ENCODE measurements at regions not wholly inside any gene's neighbourhood (a gene's known extent, or its start where the extent isn't known, plus 50 kb on each side); places are given as distances from the start of the nearest gene placed in this dataset.

GRCh38 chr2:221276033-221276432 lies 296.1 kb downstream of the EPHA4 start:
- no peak for DNase-seq

DNA sequence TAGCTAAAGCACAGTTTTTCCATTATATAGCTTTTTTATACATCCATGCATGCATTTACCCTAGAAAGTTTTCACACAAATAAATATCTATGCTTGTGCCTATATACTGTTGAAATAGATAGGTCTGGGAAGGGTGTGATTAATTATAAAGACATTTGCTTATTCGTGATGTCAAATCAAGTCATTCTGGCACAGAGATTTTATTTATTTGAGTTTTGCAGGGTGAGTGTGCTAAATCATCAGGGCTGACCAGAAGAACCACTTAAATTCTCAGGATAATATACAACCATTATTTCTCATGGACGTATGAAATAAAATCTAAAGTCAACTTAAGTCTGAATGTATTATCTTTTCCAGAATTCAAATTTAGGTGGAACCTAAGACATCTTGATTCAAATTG lies 295.5 kb downstream of the EPHA4 start:
- no peak for DNase-seq

DNA sequence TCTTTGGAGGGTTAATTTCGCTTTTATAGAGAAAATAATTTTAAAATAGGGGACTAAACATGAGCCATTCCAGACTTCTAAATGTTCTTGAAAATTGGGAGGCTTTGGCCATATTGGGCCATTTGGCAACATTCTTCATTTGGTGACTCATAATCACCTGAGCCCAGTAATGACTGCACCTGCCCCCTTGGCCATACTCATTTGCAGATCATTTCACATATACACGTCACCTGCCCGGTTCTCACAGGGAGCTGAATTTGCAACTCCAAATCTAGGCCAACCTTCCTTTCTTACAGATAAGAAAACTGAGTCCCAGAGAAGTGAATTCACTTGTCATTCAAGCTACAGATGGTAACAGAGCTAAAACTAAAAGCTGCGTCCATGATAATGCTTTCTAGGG lies 289.7 kb downstream of the EPHA4 start:
- DNase-seq: no peak

GRCh38 chr2:221283896-221284545 lies 288.1 kb downstream of the EPHA4 start:
- no peak for DNase-seq

GRCh38 chr2:221285148-221285547 lies 287.0 kb downstream of the EPHA4 start:
- no peak for DNase-seq

GRCh38 chr2:221286406-221286805 lies 285.7 kb downstream of the EPHA4 start:
- no peak for DNase-seq

GRCh38 chr2:221289389-221289788 lies 282.7 kb downstream of the EPHA4 start:
- DNase-seq: no peak

DNA sequence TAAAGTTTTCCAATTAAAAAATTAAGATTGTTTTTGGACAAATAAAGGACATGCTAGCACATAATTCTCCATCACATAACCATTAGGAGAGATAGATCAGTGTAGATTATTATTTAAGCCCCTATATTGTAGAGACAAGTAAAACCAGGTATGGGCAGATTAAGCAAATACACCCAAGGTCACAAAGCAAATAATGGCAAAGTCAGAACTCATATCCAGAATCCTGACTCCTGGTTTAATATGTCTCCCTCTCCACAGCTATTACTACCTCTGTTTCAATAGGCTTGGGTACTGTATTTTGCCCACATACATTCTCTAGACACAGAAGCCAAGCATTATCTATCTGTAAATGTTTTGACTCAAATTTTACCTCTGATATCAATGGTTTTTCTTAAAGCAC lies 282.3 kb downstream of the EPHA4 start:
- no peak for DNase-seq

DNA sequence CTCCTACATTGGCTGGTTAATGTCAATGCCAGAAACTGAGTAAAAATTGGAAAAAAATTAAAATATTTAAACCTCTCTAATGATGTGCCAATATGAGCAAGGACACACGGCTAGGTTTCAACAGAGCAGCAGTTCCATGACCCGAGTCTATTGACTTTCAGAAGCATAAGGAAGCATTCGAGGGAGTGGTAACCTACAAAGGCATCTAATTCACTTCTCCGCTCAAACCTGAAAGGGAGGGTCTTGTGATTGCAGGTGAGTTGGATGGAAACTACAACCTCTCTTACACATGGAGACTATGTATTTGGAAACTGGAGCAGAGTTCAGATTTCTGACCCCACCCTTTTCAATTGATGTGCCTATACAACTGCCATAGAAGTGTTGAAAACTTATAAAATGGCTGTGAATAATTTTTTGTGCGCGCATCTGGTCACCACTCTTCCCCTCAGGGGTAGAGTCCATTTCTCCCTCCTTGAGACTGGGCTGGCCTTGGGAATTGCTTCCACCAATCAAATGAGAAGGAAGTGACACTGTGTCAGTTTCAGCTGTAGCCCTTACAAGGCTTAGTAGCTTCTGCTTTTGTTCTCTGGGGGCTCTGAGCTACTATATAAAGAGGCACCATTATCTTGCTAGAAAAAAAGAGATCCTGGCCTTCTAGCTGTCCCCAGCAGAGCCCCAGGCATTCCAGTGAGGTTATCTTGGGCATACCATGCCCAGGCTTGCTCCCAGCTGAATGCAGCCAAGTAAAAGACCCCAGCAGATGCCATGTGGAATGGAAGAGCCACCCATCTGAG lies 278.0 kb downstream of the EPHA4 start:
- no peak for DNase-seq

DNA sequence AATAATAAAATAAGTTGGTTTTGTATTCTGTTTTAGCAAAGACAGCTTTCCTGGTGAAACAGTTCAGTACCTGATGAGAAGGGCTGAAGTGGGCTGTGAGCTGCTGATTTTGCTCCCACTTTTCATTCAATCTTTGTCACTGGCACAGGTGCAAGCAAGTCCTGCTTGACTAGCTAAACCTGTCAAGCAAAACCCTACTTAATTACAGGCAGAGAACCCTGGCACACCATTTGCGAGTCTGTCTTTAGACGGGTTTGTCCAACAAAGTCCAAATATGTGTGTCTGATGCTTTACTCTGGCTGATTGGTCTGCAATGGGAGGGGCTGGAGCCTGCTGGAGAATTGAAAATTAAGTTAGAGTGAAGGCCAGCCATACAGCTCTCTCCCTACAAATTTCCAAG lies 267.2 kb downstream of the EPHA4 start:
- no peak for DNase-seq

DNA sequence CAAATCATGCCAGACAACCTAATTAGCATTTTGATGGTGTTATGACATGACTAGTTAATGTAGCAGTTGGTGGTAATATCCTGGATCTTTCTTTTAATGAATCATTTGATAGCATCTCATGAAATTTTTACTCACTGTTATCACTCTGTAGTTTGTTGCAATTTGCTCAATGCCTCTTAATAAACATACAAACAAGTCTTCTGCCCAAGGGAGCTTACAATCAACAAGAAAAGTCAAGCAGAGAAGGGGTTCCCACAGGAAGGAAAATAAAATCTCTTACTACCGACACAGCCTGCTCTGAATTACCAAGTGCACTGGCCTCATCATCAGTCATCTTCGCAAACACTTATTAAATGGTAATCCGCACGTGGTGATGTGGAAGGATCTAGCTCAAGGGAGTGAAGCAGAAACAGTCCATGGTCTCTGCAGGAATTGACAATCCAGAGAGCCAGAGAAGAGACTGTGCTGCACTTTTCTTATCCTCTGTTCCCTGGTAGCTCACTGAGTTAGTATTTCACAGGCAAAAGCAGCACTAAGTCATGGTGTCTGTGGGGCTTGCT lies 263.5 kb downstream of the EPHA4 start:
- DNase-seq: no peak

DNA sequence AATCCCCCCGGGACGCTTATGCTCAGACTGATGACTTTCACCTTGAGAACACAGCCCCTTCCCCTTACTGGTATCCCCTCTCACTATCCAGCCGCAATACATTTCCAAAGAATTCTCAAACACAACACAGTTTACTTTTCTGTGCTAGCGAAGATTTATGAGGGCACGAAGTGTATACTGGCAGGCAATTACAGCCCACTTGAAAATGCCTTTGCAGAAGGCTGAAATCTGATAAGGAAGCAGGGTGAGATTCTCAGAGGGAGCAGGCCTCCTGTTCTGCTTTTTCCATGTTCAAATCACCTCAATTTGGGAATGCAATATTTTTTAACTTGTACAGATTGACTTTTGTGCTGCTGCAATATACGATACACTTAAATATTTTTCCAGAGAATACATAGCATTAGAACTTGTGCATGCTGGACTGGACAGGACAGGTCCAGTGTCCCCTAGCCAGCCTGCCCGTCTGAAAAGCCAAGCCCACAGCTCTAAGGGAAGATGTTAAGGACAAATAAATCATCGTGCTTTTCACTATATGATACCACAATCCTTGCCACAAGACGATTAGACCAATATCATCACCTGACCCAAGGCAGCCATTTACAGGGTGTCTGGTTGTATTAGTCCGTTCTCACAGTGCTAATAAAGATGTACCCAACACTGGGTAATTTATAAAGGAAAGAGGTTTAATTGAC lies 262.1 kb downstream of the EPHA4 start:
- no peak for DNase-seq

- no peak for DNase-seq
Measured at GRCh38 chr2:221310730-221311129, 261.4 kb downstream of the EPHA4 start.

GRCh38 chr2:221312634-221313033 lies 259.5 kb downstream of the EPHA4 start:
- DNase-seq: no peak

DNA sequence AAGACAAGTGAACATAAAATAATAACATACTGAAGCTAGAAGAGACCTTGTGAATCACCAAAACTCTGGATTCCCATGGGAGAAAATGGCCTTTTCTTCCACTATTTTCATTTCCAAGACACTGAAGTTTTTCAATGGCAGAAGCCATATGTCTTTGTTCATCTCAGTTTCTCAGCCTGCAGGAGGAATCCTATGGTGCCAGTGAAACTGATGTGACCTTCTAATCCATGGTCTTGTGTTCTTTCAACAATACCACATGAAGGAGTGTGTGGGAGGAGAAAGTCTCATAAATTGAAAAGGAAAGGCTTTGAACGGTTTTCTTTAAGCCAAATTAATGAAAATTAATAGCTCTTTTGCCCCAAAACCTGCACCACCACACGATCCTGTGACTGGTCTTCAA lies 257.3 kb downstream of the EPHA4 start:
- no peak for DNase-seq

- DNase-seq: no peak
Measured at GRCh38 chr2:221318376-221319130, 253.6 kb downstream of the EPHA4 start.

- no peak for DNase-seq
Measured at GRCh38 chr2:221322741-221323140, 249.4 kb downstream of the EPHA4 start.

- DNase-seq: no peak
Measured at GRCh38 chr2:221323513-221323912, 248.6 kb downstream of the EPHA4 start.

GRCh38 chr2:221330436-221330835 lies 241.7 kb downstream of the EPHA4 start:
- no peak for DNase-seq

GRCh38 chr2:221334481-221335218 lies 237.5 kb downstream of the EPHA4 start:
- no peak for DNase-seq

DNA sequence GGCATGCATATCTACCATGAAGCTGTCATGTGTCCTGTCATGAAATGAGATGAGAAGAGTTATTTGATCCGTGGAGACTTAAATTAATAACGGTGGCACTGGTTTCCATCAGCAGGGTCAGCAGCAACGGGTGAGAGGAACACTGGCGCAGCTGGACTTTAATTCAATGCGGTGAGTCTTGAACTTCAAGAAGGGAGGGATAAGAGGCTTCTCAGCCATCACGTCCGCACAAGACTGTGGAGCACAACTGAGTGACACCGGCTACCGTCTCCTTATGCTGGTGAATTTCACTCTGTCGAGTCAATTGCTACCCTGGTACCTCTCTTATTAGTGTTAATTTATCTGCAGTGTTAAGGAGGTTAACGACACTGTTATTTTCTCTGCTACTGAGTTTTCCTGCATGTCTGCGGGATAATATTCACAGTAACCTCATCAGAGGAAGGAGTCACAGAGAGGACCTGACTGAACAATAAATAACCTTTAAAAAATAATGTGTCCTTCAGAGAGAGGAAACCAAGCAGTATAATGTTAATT lies 236.8 kb downstream of the EPHA4 start:
- no peak for DNase-seq

- no peak for DNase-seq
Measured at GRCh38 chr2:221336967-221337366, 235.1 kb downstream of the EPHA4 start.
